Limb (tissue), 2 donors: ENCODE measurements at regions not wholly inside any gene's neighbourhood (a gene's known extent, or its start where the extent isn't known, plus 50 kb on each side); places are given as distances from the start of the nearest gene placed in this dataset.
"Not testable (repeated sequence)": the region's sequence is repeated elsewhere in the genome, so short reads cannot be mapped to it uniquely, and the experiment has no call there.

Experiments
- DNase-seq, 2 donors: peaks; one replicate each; pipeline ENCODE4 v3.0.0-alpha.2; 2016; ENCODE audit errors: extremely low spot score in 2 of 2

GRCh38 chr4:162740228-162740627, 426.5 kb downstream of the NAF1 start:
- DNase-seq = not testable (repeated sequence)

DNA sequence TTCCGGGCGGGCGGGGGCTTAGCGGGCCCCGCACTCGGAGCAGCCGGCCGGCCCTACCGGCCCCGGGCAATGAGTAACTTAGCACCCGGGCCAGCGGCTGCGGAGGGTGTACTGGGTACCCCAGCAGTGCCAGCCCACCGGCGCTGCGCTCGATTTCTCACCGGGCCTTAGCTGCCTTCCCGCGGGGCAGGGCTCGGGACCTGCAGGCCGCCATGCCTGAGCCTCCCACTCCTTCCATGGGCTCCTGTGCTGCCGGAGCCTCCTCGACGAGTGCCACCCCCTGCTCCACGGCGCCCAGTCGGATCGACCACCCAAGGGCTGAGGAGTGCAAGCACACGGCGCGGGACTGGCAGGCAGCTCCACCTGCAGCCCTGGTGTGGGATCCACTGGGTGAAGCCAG, 427.1 kb downstream of the NAF1 start:
- not testable (repeated sequence) for DNase-seq

DNA sequence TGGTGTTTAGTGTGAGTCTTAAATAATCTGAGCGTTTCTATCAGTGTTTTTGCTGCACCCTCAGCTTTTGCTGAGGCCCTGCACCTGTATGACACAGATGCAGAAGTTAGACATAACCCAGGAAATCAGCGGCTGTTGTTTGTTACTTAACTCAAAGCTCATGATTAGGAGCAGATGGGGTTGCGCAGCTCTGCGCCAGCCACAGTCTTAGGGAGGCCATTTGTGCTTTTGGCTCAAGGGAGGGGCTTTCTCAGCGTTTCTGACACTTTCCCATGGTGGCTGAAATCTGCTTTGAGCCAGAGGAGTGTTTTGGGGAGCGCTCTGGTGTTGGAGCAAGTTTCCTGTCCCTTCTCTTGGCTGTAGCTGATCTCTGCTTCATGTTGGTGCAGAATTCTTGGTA, 433.8 kb downstream of the NAF1 start:
- DNase-seq = peak in 1 of 2 donors; percentile 15

- DNase-seq = no peak
Observed at GRCh38 chr4:162727766-162728165, 438.9 kb downstream of the NAF1 start.

DNA sequence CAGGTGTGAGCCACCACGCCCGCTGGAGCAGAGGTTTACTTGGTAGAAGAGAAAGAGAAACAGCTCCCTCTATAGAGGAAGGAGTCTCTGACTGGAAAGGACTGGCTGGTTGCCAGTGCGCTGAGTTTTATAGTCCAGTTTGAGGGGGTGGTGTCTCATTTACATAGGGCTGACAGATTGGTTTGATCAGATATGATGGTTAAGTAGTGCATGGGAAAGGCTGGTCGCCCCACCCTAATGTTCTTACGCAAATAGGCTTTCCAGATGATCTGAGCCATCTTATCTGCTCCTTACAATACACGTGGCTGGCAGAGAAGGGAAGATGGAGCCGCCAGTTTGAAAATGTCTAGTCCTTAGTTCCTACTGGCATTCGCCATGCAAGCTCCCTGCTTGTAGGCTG, 439.5 kb downstream of the NAF1 start:
- DNase-seq = no peak

GRCh38 chr4:162715401-162715800, 451.3 kb downstream of the NAF1 start:
- DNase-seq = no peak

DNA sequence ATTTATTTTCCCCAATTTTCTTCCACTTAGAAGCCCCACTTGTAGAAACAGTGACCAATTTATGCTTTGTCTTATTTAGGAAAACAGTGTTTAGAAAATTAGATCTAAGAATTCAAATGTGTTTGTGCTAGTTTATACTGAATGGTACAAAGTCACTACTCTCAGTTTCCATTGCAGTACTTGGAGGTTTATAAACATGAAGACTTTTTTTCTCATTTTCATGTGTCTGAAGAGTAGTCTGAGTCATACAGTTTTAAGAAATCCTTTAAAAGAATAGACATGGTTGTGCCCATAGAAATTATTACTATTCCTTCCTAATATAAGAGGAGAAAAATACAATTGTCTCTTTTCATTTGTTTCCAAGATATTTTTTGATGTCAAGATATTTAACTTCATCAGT, 458.7 kb downstream of the NAF1 start:
- DNase-seq = no peak

DNA sequence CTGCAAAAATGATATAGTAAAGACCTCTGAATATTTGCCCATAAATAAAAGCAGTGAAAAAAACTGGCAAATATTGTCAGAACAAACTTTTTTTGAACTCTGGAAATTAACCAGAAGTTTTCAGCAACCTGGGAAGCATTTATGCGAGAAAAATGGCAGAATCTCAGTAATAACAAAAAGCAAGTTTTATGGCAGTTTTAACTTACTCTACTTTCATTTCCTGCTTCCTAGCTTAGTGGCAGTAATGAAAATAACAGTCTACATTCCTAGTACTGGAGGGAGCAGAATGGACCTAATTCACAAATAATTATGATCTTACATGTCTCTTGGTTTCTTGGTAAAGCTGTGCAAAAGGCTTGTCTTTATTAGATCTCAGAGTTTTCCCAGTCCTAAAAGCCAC, 460.1 kb downstream of the NAF1 start:
- DNase-seq = peak in 1 of 2 donors; percentile 57

- peak in 1 of 2 donors; percentile 6 for DNase-seq
Observed at GRCh38 chr4:162706051-162706450, 460.6 kb downstream of the NAF1 start.

GRCh38 chr4:162705130-162705803, 461.4 kb downstream of the NAF1 start:
- DNase-seq = no peak

DNA sequence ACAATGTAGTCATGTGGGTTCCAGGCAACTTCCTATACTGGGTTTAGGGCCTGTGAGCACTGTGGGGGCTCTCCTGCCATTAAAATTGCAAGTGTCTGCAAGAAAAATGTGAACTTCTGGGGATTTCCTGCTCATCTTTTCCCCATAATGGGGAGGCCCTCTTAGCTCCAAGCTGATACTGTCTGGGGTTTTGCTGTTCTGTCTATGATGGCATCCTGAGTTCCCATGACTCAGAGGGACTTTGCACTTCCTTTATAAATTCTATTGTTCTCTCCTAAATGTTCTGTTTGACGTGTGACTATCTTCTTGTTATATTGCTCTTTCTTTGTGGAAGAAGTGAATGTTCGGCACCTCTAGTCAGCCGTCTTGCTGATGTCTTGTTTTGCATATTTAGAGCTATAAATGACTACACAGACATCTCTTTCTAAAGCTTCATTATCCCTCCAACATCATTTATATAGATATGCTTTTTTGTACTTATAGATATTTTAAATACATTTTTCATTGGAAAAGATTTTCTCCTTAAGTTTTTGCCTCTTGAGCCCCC, 465.8 kb downstream of the NAF1 start:
- no peak for DNase-seq

GRCh38 chr4:162700358-162700757, 466.3 kb downstream of the NAF1 start:
- no peak for DNase-seq

GRCh38 chr4:162699629-162700028, 467.1 kb downstream of the NAF1 start:
- no peak for DNase-seq

DNA sequence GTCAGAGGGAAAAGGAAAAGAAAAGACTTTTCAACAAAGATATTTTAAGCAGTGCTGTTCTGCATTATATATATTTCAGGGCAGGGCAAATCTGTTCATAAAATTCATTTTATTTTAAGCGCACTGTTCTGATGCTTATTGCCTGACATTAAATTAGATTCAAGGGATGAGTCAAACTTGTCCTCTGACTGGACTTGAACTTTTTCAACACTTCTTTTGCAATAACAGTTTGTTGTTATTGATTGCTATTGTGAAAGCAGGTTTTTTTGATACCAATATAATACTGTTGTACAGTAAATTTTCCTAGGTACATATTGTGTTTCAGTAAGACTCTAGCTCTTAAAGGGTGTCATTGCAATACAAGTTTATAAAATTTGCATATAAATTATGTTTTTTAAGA, 481.3 kb downstream of the NAF1 start:
- DNase-seq = no peak

DNA sequence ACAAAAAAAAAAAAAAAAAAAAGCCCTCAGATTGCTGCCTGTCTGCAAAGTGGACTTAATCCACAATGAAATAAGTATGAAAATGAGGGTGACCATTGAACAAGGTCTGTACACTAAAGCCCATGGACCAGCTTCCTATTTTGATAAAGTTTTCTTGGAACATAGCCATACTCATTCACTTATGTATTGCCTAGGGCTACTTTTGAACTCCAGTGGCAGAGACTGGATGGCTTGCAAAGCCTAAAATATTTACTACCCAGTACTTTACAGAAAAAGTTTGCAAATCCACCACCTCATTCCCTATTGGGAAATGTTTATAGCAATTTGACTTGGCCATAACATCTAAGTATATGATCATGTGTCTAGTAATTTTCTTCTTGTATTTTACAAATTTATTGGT, 481.7 kb downstream of the NAF1 start:
- no peak for DNase-seq

DNA sequence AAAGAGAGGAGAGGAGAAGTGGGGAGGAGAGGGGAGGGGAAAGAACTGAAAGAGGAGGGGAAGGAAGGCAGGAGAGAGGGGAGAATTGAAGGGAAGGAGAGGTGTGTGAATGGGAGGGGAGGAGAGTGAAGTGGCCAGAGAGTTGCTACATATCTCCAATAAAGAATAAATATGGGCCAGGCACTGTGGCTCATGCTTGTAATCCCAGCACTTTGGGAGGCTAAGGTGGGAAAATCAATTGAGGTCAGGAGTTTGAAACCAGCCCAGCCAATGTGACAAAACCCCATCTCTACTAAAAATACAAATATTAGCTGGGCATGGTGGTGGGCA, 482.4 kb downstream of the NAF1 start:
- no peak for DNase-seq

DNA sequence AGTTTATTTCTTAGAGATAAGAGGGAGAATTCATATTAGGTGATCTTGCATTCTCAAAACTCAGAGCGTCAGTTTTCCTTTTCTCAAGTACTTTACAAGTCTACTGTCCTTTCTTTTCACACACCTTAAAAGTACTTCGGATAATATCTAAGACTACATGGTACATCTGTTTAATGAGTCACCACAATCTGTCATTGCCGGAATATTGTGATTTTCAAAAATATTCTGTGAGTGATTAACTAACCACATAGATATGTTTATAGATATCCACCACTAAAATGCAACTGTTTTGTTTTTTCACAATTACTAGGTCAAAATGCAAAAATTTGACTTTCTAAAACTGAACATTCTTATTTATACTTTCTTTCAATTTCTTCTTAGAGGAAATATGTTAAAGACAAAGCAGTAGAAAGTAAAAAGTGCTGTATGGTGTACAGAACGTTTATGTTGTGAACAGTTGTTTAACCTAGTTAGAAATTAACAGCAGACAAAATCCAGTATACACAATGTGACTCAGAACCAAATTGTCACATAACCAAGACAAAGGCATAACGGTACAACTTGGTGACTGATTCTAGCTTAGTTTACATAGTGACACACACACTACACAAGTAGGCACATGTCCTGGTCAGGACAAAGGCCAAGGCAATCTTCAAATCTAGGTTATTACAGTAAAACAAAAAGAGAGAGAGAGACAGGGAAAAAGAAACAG, 482.9 kb downstream of the NAF1 start:
- no peak for DNase-seq

DNA sequence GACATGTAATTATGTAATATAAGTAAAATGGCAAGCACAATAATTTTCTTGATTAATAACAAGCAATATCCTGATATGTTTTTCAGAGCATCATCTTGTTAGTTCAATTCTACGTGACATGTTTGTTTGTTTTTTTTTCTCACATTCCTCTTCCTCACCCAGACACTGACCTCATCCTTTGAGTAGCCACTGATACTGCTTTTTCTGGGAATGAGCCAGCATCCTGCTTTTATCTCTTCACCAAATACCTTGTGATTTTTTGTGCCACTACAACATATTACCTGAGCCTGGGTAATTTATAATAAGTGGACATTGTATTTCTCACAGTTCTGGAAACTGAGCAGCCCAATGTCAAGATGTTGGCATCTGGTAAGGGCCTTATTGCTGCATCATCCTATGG, 484.0 kb downstream of the NAF1 start:
- DNase-seq = no peak

DNA sequence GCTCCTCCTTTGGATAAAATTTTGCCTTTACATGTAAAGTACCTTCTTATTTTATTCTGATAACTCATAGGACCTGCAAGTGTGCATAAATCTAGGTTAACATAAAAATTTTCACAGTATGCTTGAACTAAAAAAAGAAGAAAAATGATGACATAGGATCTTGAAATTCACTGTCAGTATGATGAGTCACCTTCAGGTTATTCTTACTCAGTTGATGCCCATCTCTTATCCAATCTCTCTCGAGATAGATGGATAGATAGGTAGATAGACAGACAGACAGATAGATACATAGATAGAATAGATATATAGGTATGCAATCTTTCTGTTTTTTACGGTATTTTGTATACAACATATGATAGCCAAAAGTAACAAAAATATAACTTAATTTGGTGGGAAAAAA, 485.5 kb downstream of the NAF1 start:
- no peak for DNase-seq

DNA sequence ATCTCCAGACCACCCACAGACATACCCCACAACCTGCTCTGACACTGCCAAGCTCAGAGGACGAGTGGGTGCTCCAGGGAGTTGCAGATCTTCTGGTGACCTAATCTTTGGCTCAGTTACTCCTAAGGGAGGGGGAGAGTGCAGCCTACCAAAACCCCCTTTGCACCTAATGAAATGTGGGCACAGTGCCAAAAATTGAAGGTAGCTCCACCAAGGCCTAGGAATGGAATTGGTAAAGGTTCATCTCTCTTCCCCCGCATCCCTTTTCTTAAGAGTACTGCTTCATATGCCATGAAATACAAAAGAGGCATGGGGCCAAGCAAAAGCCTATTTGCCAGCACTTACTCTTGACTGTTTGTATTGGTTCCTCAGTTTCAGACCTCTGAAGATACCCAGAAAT, 491.0 kb downstream of the NAF1 start:
- DNase-seq = no peak

DNA sequence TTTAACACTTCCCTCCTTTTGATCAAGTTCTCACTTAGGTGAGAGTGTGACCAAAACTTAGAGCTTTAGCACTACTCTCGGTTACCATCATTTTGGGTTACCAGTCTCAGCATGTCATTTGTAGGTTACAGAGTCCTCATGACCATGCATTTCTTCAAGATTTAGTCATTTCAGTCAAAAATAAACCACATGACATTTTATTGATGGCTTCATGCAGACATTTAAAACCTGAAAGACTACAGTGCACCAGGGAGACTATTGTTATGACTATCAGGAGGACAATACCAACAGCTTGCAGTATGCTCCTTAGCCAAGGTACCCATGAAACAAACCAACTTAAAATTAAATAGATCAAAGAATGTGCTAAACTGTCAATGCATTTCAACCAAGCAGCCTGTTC, 498.1 kb upstream of the FSTL5 start:
- DNase-seq = no peak

DNA sequence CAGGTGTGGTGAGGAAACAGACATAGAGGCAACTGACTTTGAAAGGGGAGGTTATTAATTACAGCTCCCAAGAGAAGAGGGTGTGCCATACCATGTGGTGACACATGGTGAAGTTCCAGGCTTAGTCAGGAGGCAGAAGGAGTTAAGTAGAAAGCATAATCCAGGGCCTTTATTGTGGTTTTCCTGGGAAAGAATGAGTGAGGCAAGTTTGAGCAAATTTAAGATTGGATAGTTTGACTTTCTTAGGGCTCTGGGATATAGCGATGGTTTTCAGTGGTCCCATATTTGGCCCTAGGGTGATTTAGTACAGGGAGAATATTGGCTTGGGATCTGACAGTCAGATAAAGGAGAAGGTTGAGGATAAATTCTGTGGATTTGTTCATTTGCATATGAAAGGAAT, 495.9 kb upstream of the FSTL5 start:
- no peak for DNase-seq

GRCh38 chr4:162657966-162658365, 494.2 kb upstream of the FSTL5 start:
- no peak for DNase-seq
